ENCODE measurements at regions not wholly inside any gene's neighbourhood (a gene's known extent, or its start where the extent isn't known, plus 50 kb on each side); places are given as distances from the start of the nearest gene placed in this dataset.

DNA sequence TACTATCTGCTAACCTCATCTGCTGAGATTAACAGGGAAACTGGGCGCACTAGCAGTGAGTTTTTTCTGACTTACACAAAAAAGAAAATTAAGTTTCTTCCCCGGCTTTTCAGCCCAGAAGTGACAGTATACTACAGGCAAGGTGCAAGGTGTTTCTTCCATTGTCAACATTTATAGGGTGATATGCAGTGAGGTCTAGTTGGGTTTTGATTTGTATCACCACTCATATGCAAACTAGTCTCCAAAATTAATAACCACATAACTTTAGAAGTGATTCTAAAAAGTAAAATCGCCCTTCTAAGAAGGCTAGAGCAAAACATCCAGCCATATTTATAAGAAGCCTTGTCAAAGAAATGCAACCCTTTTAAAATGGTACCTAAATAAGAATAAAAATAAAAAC, 640.1 kb downstream of the ARAP2 start:
- no peak overlapping the region for H3K4me3 ChIP-seq (ENCODE audit: low read depth, low read length)
- TF ChIP-seq, protein P1, sequence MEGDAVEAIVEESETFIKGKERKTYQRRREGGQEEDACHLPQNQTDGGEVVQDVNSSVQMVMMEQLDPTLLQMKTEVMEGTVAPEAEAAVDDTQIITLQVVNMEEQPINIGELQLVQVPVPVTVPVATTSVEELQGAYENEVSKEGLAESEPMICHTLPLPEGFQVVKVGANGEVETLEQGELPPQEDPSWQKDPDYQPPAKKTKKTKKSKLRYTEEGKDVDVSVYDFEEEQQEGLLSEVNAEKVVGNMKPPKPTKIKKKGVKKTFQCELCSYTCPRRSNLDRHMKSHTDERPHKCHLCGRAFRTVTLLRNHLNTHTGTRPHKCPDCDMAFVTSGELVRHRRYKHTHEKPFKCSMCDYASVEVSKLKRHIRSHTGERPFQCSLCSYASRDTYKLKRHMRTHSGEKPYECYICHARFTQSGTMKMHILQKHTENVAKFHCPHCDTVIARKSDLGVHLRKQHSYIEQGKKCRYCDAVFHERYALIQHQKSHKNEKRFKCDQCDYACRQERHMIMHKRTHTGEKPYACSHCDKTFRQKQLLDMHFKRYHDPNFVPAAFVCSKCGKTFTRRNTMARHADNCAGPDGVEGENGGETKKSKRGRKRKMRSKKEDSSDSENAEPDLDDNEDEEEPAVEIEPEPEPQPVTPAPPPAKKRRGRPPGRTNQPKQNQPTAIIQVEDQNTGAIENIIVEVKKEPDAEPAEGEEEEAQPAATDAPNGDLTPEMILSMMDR (IDR thresholded peaks at IDR 0.05; ENCODE audit: control insufficient read depth, extremely low read depth, insufficient read depth) = no peak
- DNase-seq (ENCODE audit: low read depth) = no peak

DNA sequence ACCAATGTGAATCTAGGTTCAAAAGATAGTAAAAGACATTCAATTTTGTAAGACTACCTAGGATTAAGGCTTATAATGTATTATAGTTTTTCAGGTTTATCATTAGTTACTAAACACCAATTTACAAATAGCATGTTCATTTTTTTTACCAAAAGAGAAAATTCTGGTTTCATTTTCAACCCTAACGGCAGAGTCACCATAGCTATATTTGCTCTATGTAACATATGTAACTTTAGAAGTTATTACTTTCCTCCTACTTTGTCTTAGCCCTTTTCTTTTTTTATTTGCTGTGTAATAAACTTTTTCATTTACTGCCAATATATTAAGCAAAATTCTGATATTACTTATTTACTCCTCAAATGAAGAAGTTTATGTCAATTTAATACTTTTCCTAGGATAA, 639.6 kb downstream of the ARAP2 start:
- TF ChIP-seq, protein P1 (IDR thresholded peaks at IDR 0.05; ENCODE audit: control insufficient read depth, extremely low read depth, insufficient read depth) = no peak
- DNase-seq (ENCODE audit: low read depth) = no peak
- no peak overlapping the region for H3K4me3 ChIP-seq (ENCODE audit: low read depth, low read length)

- no peak for DNase-seq (ENCODE audit: low read depth)
- H3K4me3 ChIP-seq (ENCODE audit: low read depth, low read length) = no peak overlapping the region
- TF ChIP-seq, protein P1 (IDR thresholded peaks at IDR 0.05; ENCODE audit: control insufficient read depth, extremely low read depth, insufficient read depth) = no peak
Observed at GRCh38 chr4:35608205-35608604, 636.1 kb downstream of the ARAP2 start.

DNA sequence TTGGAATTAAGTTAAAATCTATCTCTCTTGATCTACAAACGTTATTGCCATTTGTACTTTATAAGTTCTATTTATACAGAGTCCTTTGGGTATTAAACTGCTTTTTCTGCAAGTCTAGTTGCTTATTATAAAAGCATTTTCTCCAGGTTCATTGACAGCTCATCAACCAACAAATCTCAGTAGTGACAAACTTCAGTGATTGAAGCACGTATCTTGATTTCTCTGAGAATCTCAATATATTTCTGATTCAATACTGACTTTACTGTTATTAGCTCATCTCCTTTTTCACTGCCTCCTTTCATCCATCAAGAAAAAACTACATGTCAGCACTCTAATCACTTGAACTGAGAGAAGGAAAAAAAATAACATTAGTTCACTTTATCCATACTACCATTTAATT, 630.2 kb downstream of the ARAP2 start:
- TF ChIP-seq, protein P1 (IDR thresholded peaks at IDR 0.05; ENCODE audit: control insufficient read depth, extremely low read depth, insufficient read depth) = no peak
- no peak overlapping the region for H3K4me3 ChIP-seq (ENCODE audit: low read depth, low read length)
- no peak for DNase-seq (ENCODE audit: low read depth)

DNA sequence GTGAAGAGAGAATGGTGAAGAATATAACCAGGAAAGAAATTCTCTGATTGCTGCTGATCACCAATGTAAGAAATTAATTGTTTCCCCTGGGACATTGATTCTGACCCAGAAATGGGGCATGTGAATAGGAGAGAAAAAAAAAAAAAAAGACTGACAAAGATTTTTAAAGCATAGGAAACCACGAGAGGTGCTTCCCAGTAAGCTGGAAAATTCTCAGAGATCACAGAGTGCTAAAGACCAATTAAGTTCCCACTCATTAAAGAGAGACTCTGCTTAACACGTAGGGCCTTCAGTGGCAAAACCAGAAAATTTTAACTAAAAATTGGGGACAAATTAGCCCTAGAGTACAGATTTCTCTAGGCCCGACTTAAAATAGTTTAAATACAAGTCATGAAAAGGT, 604.4 kb downstream of the ARAP2 start:
- no peak for DNase-seq (ENCODE audit: low read depth)
- TF ChIP-seq, protein P1 (IDR thresholded peaks at IDR 0.05; ENCODE audit: control insufficient read depth, extremely low read depth, insufficient read depth) = no peak
- H3K4me3 ChIP-seq (ENCODE audit: low read depth, low read length) = no peak overlapping the region

GRCh38 chr4:35643661-35644060, 600.7 kb downstream of the ARAP2 start:
- TF ChIP-seq, protein P1 (IDR thresholded peaks at IDR 0.05; ENCODE audit: control insufficient read depth, extremely low read depth, insufficient read depth) = no peak
- H3K4me3 ChIP-seq (ENCODE audit: low read depth, low read length) = no peak overlapping the region
- DNase-seq (ENCODE audit: low read depth) = no peak

DNA sequence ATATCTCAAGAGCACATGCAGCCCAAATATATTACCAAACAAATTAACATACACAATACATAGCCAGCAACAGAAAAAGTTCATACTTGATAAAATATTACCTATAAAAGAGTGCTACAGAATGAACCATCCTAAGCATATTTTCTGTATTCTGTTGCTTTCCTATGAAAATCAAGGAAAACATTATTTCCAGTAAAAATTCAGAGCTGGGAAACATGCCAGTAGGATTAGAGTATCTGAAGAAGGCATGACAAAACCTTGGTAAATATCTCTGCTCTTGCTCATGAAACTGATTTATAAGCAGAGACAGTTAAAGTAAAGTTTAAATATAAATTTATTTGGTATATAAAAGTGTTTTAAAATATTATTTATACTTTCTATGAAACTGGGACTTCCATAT, 599.7 kb downstream of the ARAP2 start:
- DNase-seq (ENCODE audit: low read depth) = no peak
- TF ChIP-seq, protein P1 (IDR thresholded peaks at IDR 0.05; ENCODE audit: control insufficient read depth, extremely low read depth, insufficient read depth) = no peak
- H3K4me3 ChIP-seq (ENCODE audit: low read depth, low read length) = no peak overlapping the region

All from LNCaP clone FGC (cell line).